Endometrium (tissue), 2 donors: ENCODE measurements at regions not wholly inside any gene's neighbourhood (a gene's known extent, or its start where the extent isn't known, plus 50 kb on each side); places are given as distances from the start of the nearest gene placed in this dataset.
"Not testable (repeated sequence)": the region's sequence is repeated elsewhere in the genome, so short reads cannot be mapped to it uniquely, and the experiment has no call there.

Experiments used
- FAIRE-seq: peaks from 2 replicates; lab custom pipeline; 2012; peaks lifted over from hg19 to GRCh38; lab: Jason Lieb, UNC
- donor health status: control.
- donor health status: control.

DNA sequence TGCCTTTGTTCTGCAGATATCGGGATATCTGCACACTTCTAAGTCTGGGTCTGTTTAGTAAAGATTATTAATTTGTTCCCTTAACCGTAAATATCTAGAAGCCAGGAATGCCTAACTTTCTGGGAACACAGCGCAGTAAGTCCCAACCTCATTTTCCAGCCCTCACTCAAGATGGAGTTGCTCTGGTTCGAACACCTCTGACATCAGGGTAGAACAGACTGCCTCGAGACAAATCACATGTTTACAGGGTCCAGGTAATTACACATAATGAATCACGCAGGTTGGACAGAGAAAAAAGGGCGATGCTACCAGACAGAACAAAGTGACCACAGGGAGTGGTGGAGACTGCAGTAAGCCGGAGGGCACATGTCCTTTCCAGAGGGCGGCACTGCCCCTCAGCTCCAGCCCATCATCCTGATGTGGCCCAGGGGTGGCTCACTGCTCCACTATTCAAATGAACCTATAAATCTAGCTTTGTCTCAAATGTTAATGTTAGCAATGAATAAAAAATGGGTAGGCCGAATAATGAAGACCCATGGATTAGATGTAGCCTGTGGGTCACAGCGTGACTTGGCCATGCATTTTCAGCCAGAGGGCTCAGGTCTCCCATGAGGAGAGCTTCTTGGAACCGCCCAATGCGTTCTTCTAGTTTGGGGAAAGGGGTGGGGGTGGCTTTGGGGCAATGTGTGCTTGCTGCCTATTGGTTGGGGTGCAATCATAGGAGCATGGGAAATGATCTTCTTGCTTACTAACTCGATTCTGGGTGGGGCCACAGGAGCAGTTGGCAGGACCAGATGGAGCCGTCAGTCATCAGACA is 159.0 kb upstream of the SFSWAP start:
- no peak for FAIRE-seq

DNA sequence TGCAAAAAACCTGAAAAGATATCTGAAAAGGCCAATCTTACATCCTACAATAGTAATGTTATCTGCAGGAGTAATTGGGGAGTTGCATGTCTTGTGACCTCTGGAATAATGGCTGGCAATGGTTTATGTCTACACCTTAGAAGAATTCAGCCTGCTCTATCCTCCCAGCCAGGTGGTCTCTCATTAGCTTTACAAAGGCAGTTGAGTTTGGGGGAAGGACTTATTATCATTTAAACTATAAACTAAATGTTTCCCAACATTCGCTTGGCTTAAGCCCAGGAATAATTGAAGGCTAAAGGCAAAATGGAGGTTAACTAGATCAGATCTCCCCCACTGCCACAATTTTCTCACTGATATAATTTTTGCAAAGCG is 158.4 kb upstream of the SFSWAP start:
- no peak for FAIRE-seq

- no peak for FAIRE-seq
Observed at GRCh38 chr12:131553096-131553777, 157.7 kb upstream of the SFSWAP start.

- FAIRE-seq = no peak
Observed at GRCh38 chr12:131555197-131555846, 155.6 kb upstream of the SFSWAP start.

- no peak for FAIRE-seq
Observed at GRCh38 chr12:131555866-131556265, 155.0 kb upstream of the SFSWAP start.

GRCh38 chr12:131557078-131557709 is 153.7 kb upstream of the SFSWAP start:
- FAIRE-seq = no peak

GRCh38 chr12:131559517-131560516 is 151.1 kb upstream of the SFSWAP start:
- no peak for FAIRE-seq

GRCh38 chr12:131561051-131561450 is 149.8 kb upstream of the SFSWAP start:
- no peak for FAIRE-seq

DNA sequence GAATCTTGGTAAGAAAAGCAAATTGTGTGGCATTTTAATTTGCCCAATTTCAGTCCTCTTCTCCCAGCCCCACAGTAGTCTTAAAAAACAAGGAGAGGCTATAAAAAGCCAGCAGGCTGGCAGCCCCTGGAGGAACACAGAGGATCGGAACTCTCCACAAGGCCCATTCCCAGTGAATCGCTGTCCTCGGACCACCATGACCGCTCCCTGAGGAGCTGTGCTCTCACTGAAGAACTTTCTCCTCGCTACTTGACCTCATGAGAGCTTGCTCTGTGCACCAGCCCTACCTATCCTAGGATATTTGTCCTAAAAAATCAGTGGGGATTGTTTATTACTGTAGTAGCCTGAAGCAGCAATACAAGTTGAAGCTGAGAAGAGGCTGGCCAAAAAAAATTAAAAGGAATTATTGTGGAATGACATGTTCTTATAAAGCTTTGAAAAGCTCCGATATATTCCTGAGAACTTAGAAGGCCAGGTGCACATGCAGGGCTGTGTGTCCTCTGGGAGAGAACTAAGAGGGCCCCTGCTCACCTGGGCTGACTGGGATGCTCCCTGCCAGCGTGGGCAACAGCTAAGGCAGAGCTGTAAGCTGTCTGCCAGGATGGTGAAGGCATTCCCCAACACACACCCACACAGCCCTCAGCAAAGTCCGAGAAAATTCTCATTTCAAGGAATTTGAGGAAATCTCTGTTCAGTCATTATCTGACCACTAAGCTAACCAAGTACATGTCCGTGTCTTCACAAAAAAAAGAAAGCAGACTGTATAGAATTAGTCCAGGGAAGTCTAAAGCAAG is 148.8 kb upstream of the SFSWAP start:
- FAIRE-seq = no peak

DNA sequence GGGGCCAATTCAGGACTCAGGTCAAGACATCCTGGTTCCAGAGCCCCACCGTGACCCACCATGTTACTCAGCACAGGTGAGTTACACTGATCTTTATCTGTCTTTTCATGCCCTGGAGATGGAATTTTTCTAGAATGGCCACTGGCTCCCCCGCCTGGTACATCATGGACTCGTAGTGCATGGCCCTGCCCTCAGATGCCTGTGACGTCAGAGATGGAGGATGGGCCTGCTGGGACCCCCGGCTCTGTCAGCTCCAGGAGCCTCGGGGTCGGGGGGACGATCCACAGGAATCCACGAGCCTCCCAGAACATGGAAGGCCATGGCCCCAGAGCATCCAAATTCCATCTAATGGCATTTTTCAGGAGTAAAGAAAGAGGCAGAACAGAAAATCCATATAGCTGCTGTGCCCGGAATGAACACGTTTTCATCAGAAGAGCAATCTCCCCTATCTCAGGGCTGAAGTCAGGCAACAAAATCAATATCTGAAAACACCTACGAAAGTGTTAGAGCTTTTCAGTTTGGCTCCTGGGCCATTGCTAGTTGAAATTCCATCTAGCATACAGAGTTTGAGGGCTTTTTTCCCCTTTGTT is 146.7 kb upstream of the SFSWAP start:
- not testable (repeated sequence) for FAIRE-seq

- FAIRE-seq = no peak
Observed at GRCh38 chr12:131564845-131565244, 146.0 kb upstream of the SFSWAP start.

DNA sequence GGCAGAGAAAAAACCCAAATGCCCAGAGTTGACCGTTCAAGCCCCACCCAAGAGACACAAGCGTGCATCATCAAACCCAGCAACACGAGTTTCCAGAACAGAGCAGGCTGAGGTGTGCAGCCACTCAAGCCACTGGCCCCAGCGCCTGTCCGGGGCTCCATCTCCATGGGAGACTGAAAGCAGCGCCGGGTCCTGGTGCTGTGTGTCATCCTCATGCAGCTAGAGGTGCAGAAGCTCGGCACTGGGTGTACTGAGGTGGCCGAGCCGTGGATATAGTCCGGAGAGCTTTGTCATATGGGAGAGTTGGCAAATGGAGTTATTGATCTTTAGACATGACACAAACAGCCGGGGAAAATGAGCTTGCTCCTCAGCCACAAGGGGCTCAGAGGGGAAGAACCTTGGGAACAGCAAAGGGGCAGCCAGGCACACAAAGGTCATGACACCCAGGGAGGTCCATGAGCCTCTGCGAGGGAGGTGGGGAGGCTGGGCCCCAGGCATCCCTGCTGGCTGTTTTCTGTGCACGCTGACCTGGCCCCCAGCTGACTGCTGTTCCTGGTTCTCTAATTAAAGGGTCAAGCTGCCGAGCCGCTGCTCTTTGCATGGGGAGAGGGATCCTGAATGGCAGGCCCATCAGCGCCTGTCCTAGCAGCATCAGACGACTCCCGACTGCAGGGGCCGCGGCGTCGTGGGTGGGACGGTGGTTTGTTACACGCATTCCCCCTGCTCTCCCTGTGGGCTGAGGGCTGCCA is 145.4 kb upstream of the SFSWAP start:
- no peak for FAIRE-seq

DNA sequence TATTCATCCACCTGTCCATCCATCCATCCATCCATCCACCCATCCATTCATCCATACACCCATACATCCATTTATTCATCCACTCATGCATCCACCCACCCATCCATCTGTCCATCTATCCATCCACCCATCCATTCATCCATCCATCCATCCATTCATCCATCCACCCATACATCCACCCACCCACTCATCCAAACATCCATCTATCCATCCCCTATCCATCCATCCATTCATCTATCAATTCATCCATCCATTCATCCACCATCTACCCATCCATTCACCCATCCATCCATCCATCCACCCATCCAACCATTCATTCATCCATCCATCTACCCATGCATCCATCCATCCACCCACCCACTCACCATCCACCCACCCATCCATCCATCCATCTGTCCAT is 142.6 kb upstream of the SFSWAP start:
- no peak for FAIRE-seq

DNA sequence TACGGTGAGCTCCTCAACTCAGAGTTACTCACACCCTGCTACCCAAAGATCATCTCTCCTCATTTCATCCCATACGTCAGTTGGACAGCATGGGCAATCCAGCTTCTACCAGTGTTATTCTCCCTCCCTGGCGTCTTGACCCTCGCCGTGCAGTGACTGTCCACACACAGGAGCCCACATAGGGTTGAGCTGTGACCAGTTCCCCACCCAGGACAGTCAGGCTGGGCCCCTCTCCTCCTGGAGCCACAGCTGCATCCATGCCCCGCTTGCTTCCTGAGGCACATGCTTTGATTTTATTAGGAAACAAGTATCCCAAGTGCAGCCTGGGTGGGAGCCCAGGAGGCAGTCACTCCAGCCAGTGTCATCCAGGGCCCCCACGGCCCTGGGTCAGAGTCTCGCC is 140.3 kb upstream of the SFSWAP start:
- FAIRE-seq = no peak

GRCh38 chr12:131571827-131572226 is 139.1 kb upstream of the SFSWAP start:
- no peak for FAIRE-seq

- FAIRE-seq = no peak
Observed at GRCh38 chr12:131572626-131573025, 138.3 kb upstream of the SFSWAP start.

- no peak for FAIRE-seq
Observed at GRCh38 chr12:131573631-131574394, 137.1 kb upstream of the SFSWAP start.

GRCh38 chr12:131574395-131574771 is 136.5 kb upstream of the SFSWAP start:
- FAIRE-seq = no peak

DNA sequence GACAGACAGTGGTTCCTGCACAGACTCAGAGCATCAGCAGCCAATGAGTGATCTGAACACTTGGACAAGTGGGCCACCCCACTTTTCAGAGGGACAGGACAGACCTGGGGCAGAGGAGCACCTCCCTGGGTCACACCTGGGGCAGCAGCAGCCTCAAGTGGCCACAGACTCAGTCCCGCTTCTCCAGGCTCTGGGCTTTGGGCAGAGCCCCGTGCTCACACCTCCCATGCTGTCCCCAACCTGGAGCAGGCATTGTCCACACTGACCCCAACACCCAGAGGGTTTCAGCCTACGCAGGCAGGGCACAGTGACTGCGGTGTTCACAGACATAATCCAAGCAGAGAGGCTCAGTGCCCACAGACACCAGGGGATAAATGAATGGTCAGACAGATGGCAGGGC is 135.5 kb upstream of the SFSWAP start:
- FAIRE-seq = no peak
